ENCODE measurements at regions not wholly inside any gene's neighbourhood (a gene's known extent, or its start where the extent isn't known, plus 50 kb on each side); places are given as distances from the start of the nearest gene placed in this dataset.

GRCh38 chr13:22357132-22357531 lies 686.3 kb downstream of the FGF9 start:
- no peak for DNase-seq

GRCh38 chr13:22369090-22369489 lies 698.2 kb downstream of the FGF9 start:
- DNase-seq = no peak

GRCh38 chr13:22369840-22370239 lies 699.0 kb downstream of the FGF9 start:
- DNase-seq = no peak

GRCh38 chr13:22372261-22372660 lies 701.4 kb downstream of the FGF9 start:
- no peak for DNase-seq

GRCh38 chr13:22375151-22375550 lies 704.3 kb downstream of the FGF9 start:
- DNase-seq = no peak

GRCh38 chr13:22387899-22388298 lies 717.0 kb downstream of the FGF9 start:
- no peak for DNase-seq

GRCh38 chr13:22399801-22400420 lies 729.0 kb downstream of the FGF9 start:
- DNase-seq = no peak

GRCh38 chr13:22402682-22403081 lies 731.8 kb downstream of the FGF9 start:
- no peak for DNase-seq

GRCh38 chr13:22403144-22403543 lies 732.3 kb downstream of the FGF9 start:
- no peak for DNase-seq

- no peak for DNase-seq
Measured at GRCh38 chr13:22405891-22406290, 735.0 kb downstream of the FGF9 start.

- DNase-seq = no peak
Measured at GRCh38 chr13:22412452-22412851, 741.6 kb downstream of the FGF9 start.

- DNase-seq = no peak
Measured at GRCh38 chr13:22422023-22422422, 751.1 kb downstream of the FGF9 start.

GRCh38 chr13:22422712-22423111 lies 751.8 kb downstream of the FGF9 start:
- DNase-seq = no peak

GRCh38 chr13:22423261-22423660 lies 752.4 kb downstream of the FGF9 start:
- no peak for DNase-seq

GRCh38 chr13:22425087-22425486 lies 754.2 kb downstream of the FGF9 start:
- no peak for DNase-seq

GRCh38 chr13:22427066-22427465 lies 753.7 kb upstream of the SGCG start:
- DNase-seq = no peak

GRCh38 chr13:22427783-22428182 lies 753.0 kb upstream of the SGCG start:
- DNase-seq = no peak

GRCh38 chr13:22428188-22428828 lies 752.5 kb upstream of the SGCG start:
- no peak for DNase-seq

GRCh38 chr13:22432690-22433089 lies 748.1 kb upstream of the SGCG start:
- DNase-seq = no peak

GRCh38 chr13:22447132-22447886 lies 733.5 kb upstream of the SGCG start:
- no peak for DNase-seq

GRCh38 chr13:22449251-22449650 lies 731.5 kb upstream of the SGCG start:
- DNase-seq = no peak

- no peak for DNase-seq
Measured at GRCh38 chr13:22451327-22451741, 729.4 kb upstream of the SGCG start.

- no peak for DNase-seq
Measured at GRCh38 chr13:22454586-22454985, 726.2 kb upstream of the SGCG start.

- DNase-seq = no peak
Measured at GRCh38 chr13:22455036-22455435, 725.7 kb upstream of the SGCG start.

All from activated CD4-positive, alpha-beta T cell treated with anti-CD3 and anti-CD28 coated beads for 4 hours (primary cell).